Osteocyte (in vitro differentiated cells): ENCODE measurements at regions not wholly inside any gene's neighbourhood (a gene's known extent, or its start where the extent isn't known, plus 50 kb on each side); places are given as distances from the start of the nearest gene placed in this dataset.

Source experiments
- DNase-seq: peaks from one replicate; pipeline ENCODE4 v3.0.0; 2021; ENCODE audit warnings: mixed read lengths; ENCODE audit not compliant: unreplicated experiment; ENCODE audit errors: extremely low spot score
- H3K27ac Mint-ChIP-seq: one replicate; pipeline ENCODE4 v1.8.0; 2021; ENCODE audit warnings: mild to moderate bottlenecking, mixed read lengths; ENCODE audit not compliant: unreplicated experiment
- H3K27me3 Mint-ChIP-seq: one replicate; pipeline ENCODE4 v1.8.0; 2021; ENCODE audit warnings: mixed read lengths; ENCODE audit not compliant: unreplicated experiment
- H3K36me3 Mint-ChIP-seq: one replicate; pipeline ENCODE4 v1.8.0; 2021; ENCODE audit warnings: mixed read lengths; ENCODE audit not compliant: unreplicated experiment
- H3K4me1 Mint-ChIP-seq: one replicate; pipeline ENCODE4 v1.8.0; 2021; ENCODE audit warnings: mixed read lengths; ENCODE audit not compliant: unreplicated experiment
- H3K4me3 Mint-ChIP-seq: one replicate; pipeline ENCODE4 v1.8.0; 2021; ENCODE audit warnings: mild to moderate bottlenecking, moderate library complexity, mixed read lengths; ENCODE audit not compliant: unreplicated experiment
- H3K9me3 Mint-ChIP-seq: one replicate; pipeline ENCODE4 v1.8.0; 2021; ENCODE audit warnings: mixed read lengths; ENCODE audit not compliant: unreplicated experiment
- CTCF ChIP-seq: fragments of 200-600 bp; sonication (generic); IDR thresholded peaks from 2 replicates; pipeline ENCODE4 v1.5.0; 2021; ENCODE audit warnings: antibody characterized with exemption, mild to moderate bottlenecking, moderate library complexity

- Mint-ChIP-seq H3K27ac (no peak overlapping the region), H3K4me3 (no peak overlapping the region), H3K36me3 (no peaks in the 10 kb centered on the region), H3K27me3 (no peaks in the 10 kb centered on the region), H3K4me1 (no peaks in the 10 kb centered on the region), H3K9me3 (no peaks in the 10 kb centered on the region)
- no peak for TF ChIP-seq CTCF
- DNase-seq: no peak
These were observed 115.5 kb upstream of the COX10 start for GRCh38 chr17:13953841-13954240.

GRCh38 chr17:13957636-13958035, 111.7 kb upstream of the COX10 start:
- Mint-ChIP-seq H3K27me3 (no peaks in the 10 kb centered on the region), H3K27ac (no peak overlapping the region), H3K4me3 (no peak overlapping the region), H3K4me1 (no peaks in the 10 kb centered on the region), H3K36me3 (no peaks in the 10 kb centered on the region), H3K9me3 (no peaks in the 10 kb centered on the region)
- TF ChIP-seq CTCF: no peak
- no peak for DNase-seq

GRCh38 chr17:13958773-13959172, 110.5 kb upstream of the COX10 start:
- H3K27ac Mint-ChIP-seq: no peak overlapping the region
- H3K36me3 Mint-ChIP-seq: no peaks in the 10 kb centered on the region
- H3K4me3 Mint-ChIP-seq: no peak overlapping the region
- no peak for TF ChIP-seq CTCF
- peaks cover under 1% of the 10 kb centered on the region for H3K9me3 Mint-ChIP-seq
- no peak for DNase-seq
- no peaks in the 10 kb centered on the region for H3K27me3 Mint-ChIP-seq
- no peaks in the 10 kb centered on the region for H3K4me1 Mint-ChIP-seq

- Mint-ChIP-seq H3K4me3 (no peak overlapping the region), H3K9me3 (peaks cover 5% of the 10 kb centered on the region), H3K27ac (no peak overlapping the region), H3K36me3 (no peaks in the 10 kb centered on the region), H3K27me3 (no peaks in the 10 kb centered on the region), H3K4me1 (no peaks in the 10 kb centered on the region)
- no peak for TF ChIP-seq CTCF
- DNase-seq: no peak
These were observed 108.0 kb upstream of the COX10 start for GRCh38 chr17:13961265-13961664.

GRCh38 chr17:13962716-13963240, 106.5 kb upstream of the COX10 start:
- Mint-ChIP-seq H3K9me3 (peaks cover 5% of the 10 kb centered on the region), H3K27ac (no peak overlapping the region), H3K36me3 (no peaks in the 10 kb centered on the region), H3K4me1 (no peaks in the 10 kb centered on the region), H3K4me3 (no peak overlapping the region), H3K27me3 (no peaks in the 10 kb centered on the region)
- no peak for TF ChIP-seq CTCF
- no peak for DNase-seq
